ENCODE measurements at regions not wholly inside any gene's neighbourhood (a gene's known extent, or its start where the extent isn't known, plus 50 kb on each side); places are given as distances from the start of the nearest gene placed in this dataset.

DNA sequence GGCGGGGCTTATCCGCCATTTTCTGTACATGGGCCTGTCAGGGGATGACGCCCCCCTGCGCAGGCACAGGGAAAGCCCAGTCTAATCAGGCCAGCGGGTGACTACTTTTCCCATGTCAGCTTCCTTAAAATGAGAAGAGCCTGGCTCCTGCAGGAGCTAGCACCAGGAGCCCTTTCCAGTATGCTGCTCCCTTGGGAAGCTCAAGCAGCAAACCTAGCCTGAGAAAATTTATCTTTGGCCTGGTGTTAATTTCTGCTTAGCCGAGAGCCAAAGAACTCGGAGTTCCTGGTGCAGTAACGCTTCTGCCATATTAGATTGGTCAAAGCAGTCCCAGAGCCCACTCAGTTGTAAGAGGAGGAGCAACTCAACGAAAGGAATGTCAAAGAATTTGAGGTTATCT, 239.0 kb upstream of the PHYHIPL start:
- Histone ChIP-seq H3K9ac (ENCODE audit: low read length) (no peak overlapping the region), H4K20me1 (ENCODE audit: insufficient read depth) (no peaks in the 10 kb centered on the region), H3K4me3 (ENCODE audit: low read length) (no peak overlapping the region), H2AFZ (ENCODE audit: low read depth, low read length) (no peak overlapping the region), H3K9me2 (ENCODE audit: insufficient read depth, low read length) (no peaks in the 10 kb centered on the region), H3K36me3 (ENCODE audit: insufficient read depth, low read length) (no peaks in the 10 kb centered on the region), H3F3A (ENCODE audit: insufficient read depth, low read length, poor library complexity, severe bottlenecking) (no peaks in the 10 kb centered on the region), H3K27ac (ENCODE audit: low read length) (no peak overlapping the region), H3K79me2 (replicated peaks; ENCODE audit: insufficient read depth, low read length) (no peaks in the 10 kb centered on the region), H3K9me3 (ENCODE audit: low read length) (no peaks in the 10 kb centered on the region), H3K4me2 (ENCODE audit: low read length) (no peak overlapping the region), H3K27me3 (ENCODE audit: insufficient read depth, low read depth, low read length) (no peaks in the 10 kb centered on the region)
- TF ChIP-seq RAD21 (conservative IDR thresholded peaks at IDR 0.05) (no peak), TAF1 (IDR thresholded peaks at IDR 0.05; ENCODE audit: low read depth) (no peak), EP300 (conservative IDR thresholded peaks at IDR 0.05; ENCODE audit: poor library complexity, severe bottlenecking) (no peak), SMC3 (conservative IDR thresholded peaks at IDR 0.05; ENCODE audit: poor library complexity) (no peak), POLR2AphosphoS5 (IDR thresholded peaks at IDR 0.05) (no peak)
- TF ChIP-seq, protein P1, sequence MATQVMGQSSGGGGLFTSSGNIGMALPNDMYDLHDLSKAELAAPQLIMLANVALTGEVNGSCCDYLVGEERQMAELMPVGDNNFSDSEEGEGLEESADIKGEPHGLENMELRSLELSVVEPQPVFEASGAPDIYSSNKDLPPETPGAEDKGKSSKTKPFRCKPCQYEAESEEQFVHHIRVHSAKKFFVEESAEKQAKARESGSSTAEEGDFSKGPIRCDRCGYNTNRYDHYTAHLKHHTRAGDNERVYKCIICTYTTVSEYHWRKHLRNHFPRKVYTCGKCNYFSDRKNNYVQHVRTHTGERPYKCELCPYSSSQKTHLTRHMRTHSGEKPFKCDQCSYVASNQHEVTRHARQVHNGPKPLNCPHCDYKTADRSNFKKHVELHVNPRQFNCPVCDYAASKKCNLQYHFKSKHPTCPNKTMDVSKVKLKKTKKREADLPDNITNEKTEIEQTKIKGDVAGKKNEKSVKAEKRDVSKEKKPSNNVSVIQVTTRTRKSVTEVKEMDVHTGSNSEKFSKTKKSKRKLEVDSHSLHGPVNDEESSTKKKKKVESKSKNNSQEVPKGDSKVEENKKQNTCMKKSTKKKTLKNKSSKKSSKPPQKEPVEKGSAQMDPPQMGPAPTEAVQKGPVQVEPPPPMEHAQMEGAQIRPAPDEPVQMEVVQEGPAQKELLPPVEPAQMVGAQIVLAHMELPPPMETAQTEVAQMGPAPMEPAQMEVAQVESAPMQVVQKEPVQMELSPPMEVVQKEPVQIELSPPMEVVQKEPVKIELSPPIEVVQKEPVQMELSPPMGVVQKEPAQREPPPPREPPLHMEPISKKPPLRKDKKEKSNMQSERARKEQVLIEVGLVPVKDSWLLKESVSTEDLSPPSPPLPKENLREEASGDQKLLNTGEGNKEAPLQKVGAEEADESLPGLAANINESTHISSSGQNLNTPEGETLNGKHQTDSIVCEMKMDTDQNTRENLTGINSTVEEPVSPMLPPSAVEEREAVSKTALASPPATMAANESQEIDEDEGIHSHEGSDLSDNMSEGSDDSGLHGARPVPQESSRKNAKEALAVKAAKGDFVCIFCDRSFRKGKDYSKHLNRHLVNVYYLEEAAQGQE (IDR thresholded peaks at IDR 0.05; ENCODE audit: borderline replicate concordance): no peak

DNA sequence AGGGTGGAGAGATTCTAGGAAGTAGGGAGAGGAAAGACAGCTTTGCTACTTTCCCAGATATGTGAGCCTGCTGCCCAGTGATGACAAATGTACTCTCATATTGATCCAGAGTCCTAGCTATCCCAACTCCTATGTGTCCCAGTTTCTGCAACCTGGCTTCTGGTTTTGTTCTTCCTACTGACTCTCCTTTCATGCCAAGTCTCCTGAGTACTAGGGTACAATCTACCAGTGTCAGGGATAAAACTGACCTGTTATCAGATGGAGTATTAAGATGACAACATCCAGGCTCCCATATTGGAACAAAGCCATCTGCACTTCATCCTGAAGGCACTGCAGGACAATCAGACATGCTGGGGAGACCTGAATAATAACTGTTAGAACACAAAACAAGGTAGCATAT, 233.7 kb upstream of the PHYHIPL start:
- Histone ChIP-seq H3K79me2 (replicated peaks; ENCODE audit: insufficient read depth, low read length) (no peaks in the 10 kb centered on the region), H3F3A (ENCODE audit: insufficient read depth, low read length, poor library complexity, severe bottlenecking) (no peaks in the 10 kb centered on the region), H4K20me1 (ENCODE audit: insufficient read depth) (no peaks in the 10 kb centered on the region), H3K27ac (ENCODE audit: low read length) (no peak overlapping the region), H3K9ac (ENCODE audit: low read length) (no peak overlapping the region), H3K27me3 (ENCODE audit: insufficient read depth, low read depth, low read length) (no peaks in the 10 kb centered on the region), H3K4me2 (ENCODE audit: low read length) (no peak overlapping the region), H3K4me3 (ENCODE audit: low read length) (no peak overlapping the region), H3K9me3 (ENCODE audit: low read length) (no peaks in the 10 kb centered on the region), H3K9me2 (ENCODE audit: insufficient read depth, low read length) (no peaks in the 10 kb centered on the region), H3K36me3 (ENCODE audit: insufficient read depth, low read length) (no peaks in the 10 kb centered on the region), H2AFZ (ENCODE audit: low read depth, low read length) (no peak overlapping the region)
- TF ChIP-seq POLR2AphosphoS5 (IDR thresholded peaks at IDR 0.05): no peak
- no peak for TF ChIP-seq MXI1 (conservative IDR thresholded peaks at IDR 0.05; ENCODE audit: poor library complexity, severe bottlenecking)
- no peak for TF ChIP-seq EP300 (conservative IDR thresholded peaks at IDR 0.05; ENCODE audit: poor library complexity, severe bottlenecking)
- no peak for TF ChIP-seq SMC3 (conservative IDR thresholded peaks at IDR 0.05; ENCODE audit: poor library complexity)
- TF ChIP-seq, protein P2, sequence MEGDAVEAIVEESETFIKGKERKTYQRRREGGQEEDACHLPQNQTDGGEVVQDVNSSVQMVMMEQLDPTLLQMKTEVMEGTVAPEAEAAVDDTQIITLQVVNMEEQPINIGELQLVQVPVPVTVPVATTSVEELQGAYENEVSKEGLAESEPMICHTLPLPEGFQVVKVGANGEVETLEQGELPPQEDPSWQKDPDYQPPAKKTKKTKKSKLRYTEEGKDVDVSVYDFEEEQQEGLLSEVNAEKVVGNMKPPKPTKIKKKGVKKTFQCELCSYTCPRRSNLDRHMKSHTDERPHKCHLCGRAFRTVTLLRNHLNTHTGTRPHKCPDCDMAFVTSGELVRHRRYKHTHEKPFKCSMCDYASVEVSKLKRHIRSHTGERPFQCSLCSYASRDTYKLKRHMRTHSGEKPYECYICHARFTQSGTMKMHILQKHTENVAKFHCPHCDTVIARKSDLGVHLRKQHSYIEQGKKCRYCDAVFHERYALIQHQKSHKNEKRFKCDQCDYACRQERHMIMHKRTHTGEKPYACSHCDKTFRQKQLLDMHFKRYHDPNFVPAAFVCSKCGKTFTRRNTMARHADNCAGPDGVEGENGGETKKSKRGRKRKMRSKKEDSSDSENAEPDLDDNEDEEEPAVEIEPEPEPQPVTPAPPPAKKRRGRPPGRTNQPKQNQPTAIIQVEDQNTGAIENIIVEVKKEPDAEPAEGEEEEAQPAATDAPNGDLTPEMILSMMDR (IDR thresholded peaks at IDR 0.05; ENCODE audit: poor library complexity, severe bottlenecking): no peak
- no peak for TF ChIP-seq RAD21 (conservative IDR thresholded peaks at IDR 0.05)
- TF ChIP-seq TAF1 (IDR thresholded peaks at IDR 0.05; ENCODE audit: low read depth): no peak
- TF ChIP-seq, protein P1 (IDR thresholded peaks at IDR 0.05; ENCODE audit: borderline replicate concordance): no peak
- TF ChIP-seq EZH2 (IDR thresholded peaks at IDR 0.05; ENCODE audit: borderline replicate concordance, insufficient read depth, low read length, poor library complexity, severe bottlenecking): no peak
